ENCODE measurements at regions not wholly inside any gene's neighbourhood (a gene's known extent, or its start where the extent isn't known, plus 50 kb on each side); places are given as distances from the start of the nearest gene placed in this dataset.

GRCh38 chr13:21853779-21854178, 182.9 kb downstream of the FGF9 start:
- Mint-ChIP-seq H3K27ac (peak overlapping the region in 1 of 3 experiments; percentile 7), H3K4me3 (no peak overlapping the region), H3K9me3 (peaks cover 2% of the 10 kb centered on the region), H3K4me1 (peaks cover 5% of the 10 kb centered on the region), H3K36me3 (ENCODE audit: low read depth) (no peaks in the 10 kb centered on the region), H3K27me3 (ENCODE audit: low read depth) (no peaks in the 10 kb centered on the region)
- TF ChIP-seq CTCF (IDR thresholded peaks at IDR 0.05; ENCODE audit: unreplicated experiment in 3 of 3): no peak

GRCh38 chr13:21868823-21869222, 197.9 kb downstream of the FGF9 start:
- no peak for TF ChIP-seq CTCF (IDR thresholded peaks at IDR 0.05; ENCODE audit: unreplicated experiment in 3 of 3)
- Mint-ChIP-seq H3K27me3 (ENCODE audit: low read depth) (no peaks in the 10 kb centered on the region), H3K36me3 (ENCODE audit: low read depth) (no peaks in the 10 kb centered on the region), H3K27ac (no peak overlapping the region), H3K4me3 (no peak overlapping the region), H3K9me3 (peaks cover 12% of the 10 kb centered on the region), H3K4me1 (no peaks in the 10 kb centered on the region)

- no peaks in the 10 kb centered on the region for H3K36me3 Mint-ChIP-seq (ENCODE audit: low read depth)
- H3K4me3 Mint-ChIP-seq: no peak overlapping the region
- TF ChIP-seq CTCF (IDR thresholded peaks at IDR 0.05; ENCODE audit: unreplicated experiment in 3 of 3): no peak
- no peak overlapping the region for H3K27ac Mint-ChIP-seq
- H3K9me3 Mint-ChIP-seq: no peaks in the 10 kb centered on the region
- no peaks in the 10 kb centered on the region for H3K27me3 Mint-ChIP-seq (ENCODE audit: low read depth)
- H3K4me1 Mint-ChIP-seq: no peaks in the 10 kb centered on the region
Observed at GRCh38 chr13:21871382-21871781, 200.5 kb downstream of the FGF9 start.

- Mint-ChIP-seq H3K27me3 (ENCODE audit: low read depth) (no peaks in the 10 kb centered on the region), H3K4me3 (no peak overlapping the region), H3K36me3 (ENCODE audit: low read depth) (no peaks in the 10 kb centered on the region), H3K9me3 (no peaks in the 10 kb centered on the region), H3K4me1 (no peaks in the 10 kb centered on the region), H3K27ac (no peak overlapping the region)
- TF ChIP-seq CTCF (IDR thresholded peaks at IDR 0.05; ENCODE audit: unreplicated experiment in 3 of 3): no peak
Observed at GRCh38 chr13:21871919-21872318, 201.0 kb downstream of the FGF9 start.

- H3K27me3 Mint-ChIP-seq (ENCODE audit: low read depth): peaks cover 1% of the 10 kb centered on the region
- no peaks in the 10 kb centered on the region for H3K9me3 Mint-ChIP-seq
- H3K36me3 Mint-ChIP-seq (ENCODE audit: low read depth): no peaks in the 10 kb centered on the region
- no peak for TF ChIP-seq CTCF (IDR thresholded peaks at IDR 0.05; ENCODE audit: unreplicated experiment in 3 of 3)
- no peaks in the 10 kb centered on the region for H3K4me1 Mint-ChIP-seq
- H3K4me3 Mint-ChIP-seq: no peak overlapping the region
- no peak overlapping the region for H3K27ac Mint-ChIP-seq
Observed at GRCh38 chr13:21872795-21873194, 201.9 kb downstream of the FGF9 start.

DNA sequence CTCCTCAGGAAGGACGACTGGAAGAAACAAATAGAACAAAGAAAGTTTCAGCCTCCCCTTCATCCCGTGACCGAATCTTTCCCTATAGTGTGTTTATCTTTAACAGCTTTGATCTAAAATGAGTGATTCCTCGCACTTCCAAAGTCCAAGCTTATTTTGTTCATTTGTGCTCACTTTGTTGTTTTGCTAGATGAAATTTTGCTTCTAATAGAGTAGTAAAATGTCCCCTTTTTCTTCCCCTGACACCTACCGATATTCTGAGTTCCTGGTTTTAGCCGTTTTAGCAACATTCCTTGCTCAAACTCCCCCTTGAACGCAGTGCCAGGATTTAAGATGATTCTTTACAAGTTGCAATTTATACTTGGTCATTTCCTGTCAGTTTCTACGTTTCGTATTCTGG, 204.2 kb downstream of the FGF9 start:
- Mint-ChIP-seq H3K27ac (peak overlapping the region in 1 of 3 experiments; percentile 48), H3K9me3 (no peaks in the 10 kb centered on the region), H3K4me1 (no peaks in the 10 kb centered on the region), H3K4me3 (no peak overlapping the region), H3K27me3 (ENCODE audit: low read depth) (peaks cover 3% of the 10 kb centered on the region), H3K36me3 (ENCODE audit: low read depth) (no peaks in the 10 kb centered on the region)
- no peak for TF ChIP-seq CTCF (IDR thresholded peaks at IDR 0.05; ENCODE audit: unreplicated experiment in 3 of 3)

Data from nephron (organoid).